WTC11 (cell line): ENCODE measurements at regions not wholly inside any gene's neighbourhood (a gene's known extent, or its start where the extent isn't known, plus 50 kb on each side); places are given as distances from the start of the nearest gene placed in this dataset.

ENCODE experiments used
- ATAC-seq: fragments of 200-7000 bp; cut with Tn5 transposase; 2 replicates; pipeline ENCODE4 v1.10.0; 2021; ENCODE audit warnings: mild to moderate bottlenecking, moderate library complexity
- CTCF ChIA-PET: fragments of 300-600 bp; sonication (Branson Sonifier 250); formaldehyde crosslinking; loops from one replicate; lab custom pipeline; 2021; ENCODE audit warnings: antibody characterized with exemption; lab: Charles Lee
- POLR2A ChIA-PET: fragments of 350-600 bp; sonication (Branson Sonifier 250); formaldehyde crosslinking; loops from one replicate; lab custom pipeline; 2021; ENCODE audit warnings: antibody characterized with exemption; lab: Charles Lee
- DNase-seq: peaks from one replicate; pipeline ENCODE4 v3.0.0; 2021; ENCODE audit warnings: low spot score
- H3K27ac Mint-ChIP-seq: 2 replicates; pipeline ENCODE4 v1.8.0; 2021; ENCODE audit warnings: mixed read lengths
- H3K27me3 Mint-ChIP-seq: 2 replicates; pipeline ENCODE4 v1.8.0; 2021; ENCODE audit warnings: low read depth, mild to moderate bottlenecking, moderate library complexity, mixed read lengths
- H3K36me3 Mint-ChIP-seq: 2 replicates; pipeline ENCODE4 v1.8.0; 2021; ENCODE audit warnings: mixed read lengths
- H3K4me1 Mint-ChIP-seq: 2 replicates; pipeline ENCODE4 v1.8.0; 2022; ENCODE audit warnings: mixed read lengths
- H3K4me3 Mint-ChIP-seq: 2 replicates; pipeline ENCODE4 v1.8.0; 2021; ENCODE audit warnings: mild to moderate bottlenecking, moderate library complexity, mixed read lengths
- H3K9me3 Mint-ChIP-seq: 2 replicates; pipeline ENCODE4 v1.8.0; 2021; ENCODE audit warnings: mixed read lengths
- ELF4 ChIP-seq: sonication (generic); formaldehyde crosslinking; IDR thresholded peaks from 2 replicates; pipeline ENCODE4 v1.8.1; 2022; ENCODE audit warnings: low read depth, mild to moderate bottlenecking, moderate library complexity, missing genetic modification reagents
- ETV6 ChIP-seq: sonication (generic); formaldehyde crosslinking; IDR thresholded peaks from 2 replicates; pipeline ENCODE4 v1.8.1; 2022; ENCODE audit warnings: mild to moderate bottlenecking, missing genetic modification reagents
- FOXP1 ChIP-seq: sonication (generic); formaldehyde crosslinking; IDR thresholded peaks from 2 replicates; pipeline ENCODE4 v1.8.0; 2022; ENCODE audit warnings: missing genetic modification reagents, mild to moderate bottlenecking, moderate library complexity, borderline replicate concordance
- JAZF1 ChIP-seq: fragments of 250-450 bp; sonication (Bioruptor Pico); IDR thresholded peaks from 2 replicates; pipeline ENCODE4 v1.9.0; 2021; ENCODE audit warnings: moderate library complexity, mild to moderate bottlenecking, inconsistent platforms
- KAT7 ChIP-seq: sonication (generic); formaldehyde crosslinking; IDR thresholded peaks from 2 replicates; pipeline ENCODE4 v1.8.1; 2023; ENCODE audit warnings: missing genetic modification reagents, mild to moderate bottlenecking, borderline replicate concordance
- TCF7 ChIP-seq: sonication (generic); formaldehyde crosslinking; IDR thresholded peaks from 2 replicates; pipeline ENCODE4 v1.8.0; 2022; ENCODE audit warnings: mild to moderate bottlenecking, low read depth, missing genetic modification reagents, moderate library complexity
- ZNF138 ChIP-seq: sonication (generic); formaldehyde crosslinking; conservative IDR thresholded peaks from 2 replicates; pipeline ENCODE4 v1.8.1; 2022; ENCODE audit warnings: mild to moderate bottlenecking, moderate library complexity, missing genetic modification reagents
- ZNF219 ChIP-seq: sonication (generic); formaldehyde crosslinking; IDR thresholded peaks from 2 replicates; pipeline ENCODE4 v1.8.0; 2023; ENCODE audit warnings: missing genetic modification reagents, mild to moderate bottlenecking, borderline replicate concordance
- ZNF423 ChIP-seq: fragments of 250-450 bp; sonication (Bioruptor Pico); IDR thresholded peaks from 2 replicates; pipeline ENCODE4 v2.1.2; 2022; ENCODE audit warnings: mild to moderate bottlenecking, moderate library complexity
- ZNF671 ChIP-seq: fragments of 250-450 bp; sonication (Bioruptor Pico); IDR thresholded peaks from 2 replicates; pipeline ENCODE4 v1.8.0; 2021; ENCODE audit warnings: mild to moderate bottlenecking
- TF ChIP-seq, protein P1 (sequence below): sonication (generic); formaldehyde crosslinking; IDR thresholded peaks from 2 replicates; pipeline ENCODE4 v1.8.0; 2022; ENCODE audit warnings: mild to moderate bottlenecking, missing genetic modification reagents
- TF ChIP-seq, protein P2 (sequence below): sonication (generic); formaldehyde crosslinking; IDR thresholded peaks from 2 replicates; pipeline ENCODE4 v1.8.0; 2022; ENCODE audit warnings: mild to moderate bottlenecking, missing genetic modification reagents
- TF ChIP-seq, protein P3 (sequence below): sonication (generic); formaldehyde crosslinking; IDR thresholded peaks from 2 replicates; pipeline ENCODE4 v1.8.1; 2022; ENCODE audit warnings: mild to moderate bottlenecking, moderate library complexity, missing genetic modification reagents
- TF ChIP-seq, protein P4 (sequence below): sonication (generic); formaldehyde crosslinking; IDR thresholded peaks from 2 replicates; pipeline ENCODE4 v1.8.0; 2022; ENCODE audit warnings: missing genetic modification reagents
- TF ChIP-seq, protein P5 (sequence below): sonication (generic); formaldehyde crosslinking; IDR thresholded peaks from 2 replicates; pipeline ENCODE4 v1.8.0; 2022; ENCODE audit warnings: mild to moderate bottlenecking, missing genetic modification reagents
- TF ChIP-seq, protein P6 (sequence below): fragments of 250-450 bp; sonication (Bioruptor Pico); IDR thresholded peaks from 2 replicates; pipeline ENCODE4 v2.1.2; 2022; ENCODE audit warnings: mild to moderate bottlenecking, moderate library complexity
- TF ChIP-seq, protein P7 (sequence below): sonication (generic); formaldehyde crosslinking; IDR thresholded peaks from 2 replicates; pipeline ENCODE4 v1.8.1; 2023; ENCODE audit warnings: mild to moderate bottlenecking, missing genetic modification reagents, moderate library complexity
- TF ChIP-seq, protein P8 (sequence below): fragments of 250-450 bp; sonication (Bioruptor Pico); IDR thresholded peaks from 2 replicates; pipeline ENCODE4 v1.9.0; 2021; ENCODE audit warnings: mild to moderate bottlenecking

DNA sequence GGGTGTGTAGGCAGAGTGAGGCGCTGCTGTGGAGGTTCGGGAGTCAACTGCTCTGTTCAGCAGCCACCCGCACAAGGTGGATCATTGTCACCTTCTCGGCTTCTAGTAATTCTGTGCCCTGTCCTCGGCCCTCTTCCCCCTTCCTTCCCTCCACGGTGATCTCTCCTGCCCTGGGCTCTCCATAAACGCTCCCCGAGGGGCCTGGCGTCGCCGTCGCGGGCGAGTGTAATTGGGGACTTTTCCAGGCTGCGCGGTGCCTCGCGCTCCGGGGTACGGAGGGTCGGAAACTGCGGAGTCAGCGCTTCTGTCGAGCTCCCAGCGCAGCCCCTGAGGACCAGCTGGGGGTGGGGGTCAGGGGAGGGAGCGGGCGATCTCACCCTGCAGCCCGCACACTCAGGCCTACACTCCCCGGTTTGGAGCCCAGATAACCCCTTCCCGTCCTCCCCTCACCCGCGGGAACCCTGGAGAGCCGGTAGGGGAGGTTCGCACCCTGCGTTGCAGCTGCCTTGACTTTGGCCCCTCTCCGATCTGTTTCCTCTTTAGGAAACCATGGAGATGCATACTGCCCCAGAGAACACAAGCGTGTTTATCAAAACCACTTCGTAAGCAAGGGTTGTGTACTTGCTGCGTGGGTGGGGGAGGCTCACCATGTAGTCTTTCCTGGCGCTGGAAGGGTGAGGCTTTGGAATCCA is 188.3 kb upstream of the ZNF618 start:
- DNase-seq (peak; percentile 31), ATAC-seq (peak; percentile 65)
- no peak for TF ChIP-seq ZNF138
- TF ChIP-seq ETV6 = peak; percentile 29; the same call in 1 of the 2 replicates
- TF ChIP-seq TCF7 (CRISPR knock-in tag) = no peak
- TF ChIP-seq, protein P1, sequence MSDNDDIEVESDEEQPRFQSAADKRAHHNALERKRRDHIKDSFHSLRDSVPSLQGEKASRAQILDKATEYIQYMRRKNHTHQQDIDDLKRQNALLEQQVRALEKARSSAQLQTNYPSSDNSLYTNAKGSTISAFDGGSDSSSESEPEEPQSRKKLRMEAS (CRISPR knock-in tag) = peak; percentile 50
- peak; percentile 43; the same call in 1 of the 2 replicates for TF ChIP-seq ZNF423 (CRISPR knock-in tag)
- TF ChIP-seq FOXP1 = 0 out of 2 replicates have a peak, but pooled peaks have one; percentile 60
- TF ChIP-seq, protein P2, sequence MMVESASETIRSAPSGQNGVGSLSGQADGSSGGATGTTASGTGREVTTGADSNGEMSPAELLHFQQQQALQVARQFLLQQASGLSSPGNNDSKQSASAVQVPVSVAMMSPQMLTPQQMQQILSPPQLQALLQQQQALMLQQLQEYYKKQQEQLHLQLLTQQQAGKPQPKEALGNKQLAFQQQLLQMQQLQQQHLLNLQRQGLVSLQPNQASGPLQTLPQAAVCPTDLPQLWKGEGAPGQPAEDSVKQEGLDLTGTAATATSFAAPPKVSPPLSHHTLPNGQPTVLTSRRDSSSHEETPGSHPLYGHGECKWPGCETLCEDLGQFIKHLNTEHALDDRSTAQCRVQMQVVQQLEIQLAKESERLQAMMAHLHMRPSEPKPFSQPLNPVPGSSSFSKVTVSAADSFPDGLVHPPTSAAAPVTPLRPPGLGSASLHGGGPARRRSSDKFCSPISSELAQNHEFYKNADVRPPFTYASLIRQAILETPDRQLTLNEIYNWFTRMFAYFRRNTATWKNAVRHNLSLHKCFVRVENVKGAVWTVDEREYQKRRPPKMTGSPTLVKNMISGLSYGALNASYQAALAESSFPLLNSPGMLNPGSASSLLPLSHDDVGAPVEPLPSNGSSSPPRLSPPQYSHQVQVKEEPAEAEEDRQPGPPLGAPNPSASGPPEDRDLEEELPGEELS = peak; percentile 15; the same call in 1 of the 2 replicates
- TF ChIP-seq, protein P3, sequence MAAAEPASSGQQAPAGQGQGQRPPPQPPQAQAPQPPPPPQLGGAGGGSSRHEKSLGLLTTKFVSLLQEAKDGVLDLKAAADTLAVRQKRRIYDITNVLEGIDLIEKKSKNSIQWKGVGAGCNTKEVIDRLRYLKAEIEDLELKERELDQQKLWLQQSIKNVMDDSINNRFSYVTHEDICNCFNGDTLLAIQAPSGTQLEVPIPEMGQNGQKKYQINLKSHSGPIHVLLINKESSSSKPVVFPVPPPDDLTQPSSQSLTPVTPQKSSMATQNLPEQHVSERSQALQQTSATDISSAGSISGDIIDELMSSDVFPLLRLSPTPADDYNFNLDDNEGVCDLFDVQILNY (CRISPR knock-in tag) = no peak
- TF ChIP-seq, protein P4, sequence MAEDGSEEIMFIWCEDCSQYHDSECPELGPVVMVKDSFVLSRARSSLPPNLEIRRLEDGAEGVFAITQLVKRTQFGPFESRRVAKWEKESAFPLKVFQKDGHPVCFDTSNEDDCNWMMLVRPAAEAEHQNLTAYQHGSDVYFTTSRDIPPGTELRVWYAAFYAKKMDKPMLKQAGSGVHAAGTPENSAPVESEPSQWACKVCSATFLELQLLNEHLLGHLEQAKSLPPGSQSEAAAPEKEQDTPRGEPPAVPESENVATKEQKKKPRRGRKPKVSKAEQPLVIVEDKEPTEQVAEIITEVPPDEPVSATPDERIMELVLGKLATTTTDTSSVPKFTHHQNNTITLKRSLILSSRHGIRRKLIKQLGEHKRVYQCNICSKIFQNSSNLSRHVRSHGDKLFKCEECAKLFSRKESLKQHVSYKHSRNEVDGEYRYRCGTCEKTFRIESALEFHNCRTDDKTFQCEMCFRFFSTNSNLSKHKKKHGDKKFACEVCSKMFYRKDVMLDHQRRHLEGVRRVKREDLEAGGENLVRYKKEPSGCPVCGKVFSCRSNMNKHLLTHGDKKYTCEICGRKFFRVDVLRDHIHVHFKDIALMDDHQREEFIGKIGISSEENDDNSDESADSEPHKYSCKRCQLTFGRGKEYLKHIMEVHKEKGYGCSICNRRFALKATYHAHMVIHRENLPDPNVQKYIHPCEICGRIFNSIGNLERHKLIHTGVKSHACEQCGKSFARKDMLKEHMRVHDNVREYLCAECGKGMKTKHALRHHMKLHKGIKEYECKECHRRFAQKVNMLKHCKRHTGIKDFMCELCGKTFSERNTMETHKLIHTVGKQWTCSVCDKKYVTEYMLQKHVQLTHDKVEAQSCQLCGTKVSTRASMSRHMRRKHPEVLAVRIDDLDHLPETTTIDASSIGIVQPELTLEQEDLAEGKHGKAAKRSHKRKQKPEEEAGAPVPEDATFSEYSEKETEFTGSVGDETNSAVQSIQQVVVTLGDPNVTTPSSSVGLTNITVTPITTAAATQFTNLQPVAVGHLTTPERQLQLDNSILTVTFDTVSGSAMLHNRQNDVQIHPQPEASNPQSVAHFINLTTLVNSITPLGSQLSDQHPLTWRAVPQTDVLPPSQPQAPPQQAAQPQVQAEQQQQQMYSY (CRISPR knock-in tag) = 0 out of 2 replicates have a peak, but pooled peaks have one; percentile 28
- TF ChIP-seq ELF4 (CRISPR knock-in tag) = no peak
- TF ChIP-seq KAT7 (CRISPR knock-in tag) = 0 out of 2 replicates have a peak, but pooled peaks have one; percentile 34
- TF ChIP-seq ZNF219 (CRISPR knock-in tag) = 0 out of 2 replicates have a peak, but pooled peaks have one; percentile 22
- no peak for TF ChIP-seq JAZF1 (CRISPR knock-in tag)
- peak overlapping the region; percentile 69 for H3K4me3 Mint-ChIP-seq
- ChIA-PET POLR2A (no interaction called here), CTCF (no interaction called here)
- H3K27ac Mint-ChIP-seq = no peak overlapping the region
- H3K9me3 Mint-ChIP-seq = no peaks in the 10 kb centered on the region
- peaks cover 8% of the 10 kb centered on the region for H3K4me1 Mint-ChIP-seq
- no peaks in the 10 kb centered on the region for H3K36me3 Mint-ChIP-seq
- H3K27me3 Mint-ChIP-seq = peaks cover 80% of the 10 kb centered on the region

DNA sequence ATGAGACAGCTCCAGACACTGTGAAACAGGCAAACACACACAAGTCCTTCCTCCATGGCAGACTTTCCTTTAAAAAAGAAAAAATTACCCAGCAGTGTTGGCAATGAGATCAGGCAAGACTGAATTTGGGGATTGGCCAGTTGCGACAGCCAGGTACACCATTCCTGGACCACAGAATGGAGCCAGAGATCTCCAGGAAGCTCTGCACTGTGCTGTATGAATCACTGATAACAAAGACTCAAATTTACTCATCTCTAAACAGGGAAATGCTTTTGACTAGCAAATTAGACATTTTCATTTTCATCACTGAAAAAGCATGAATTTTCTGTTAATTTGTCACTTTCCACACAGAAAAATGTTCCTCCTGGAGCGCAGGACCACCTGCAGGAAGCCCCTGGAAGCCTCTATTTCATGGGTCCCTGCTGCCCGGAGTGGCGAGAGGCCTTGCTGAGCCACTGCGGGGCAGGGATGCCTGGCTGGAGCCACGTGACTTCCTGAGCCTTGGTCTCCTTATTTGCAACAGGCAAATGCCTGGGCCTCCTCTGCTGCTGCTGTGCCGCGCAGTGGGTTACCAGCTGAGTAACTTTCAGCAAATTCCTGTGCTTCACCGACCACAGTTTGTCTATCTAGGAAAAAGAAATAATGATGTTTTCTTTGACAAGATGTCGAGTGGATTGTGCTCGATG is 185.9 kb upstream of the ZNF618 start:
- no peak; the same call in 1 of the 2 replicates for ATAC-seq
- peaks cover 8% of the 10 kb centered on the region for H3K4me1 Mint-ChIP-seq
- no peak overlapping the region for H3K4me3 Mint-ChIP-seq
- no peaks in the 10 kb centered on the region for H3K36me3 Mint-ChIP-seq
- no peak for DNase-seq
- TF ChIP-seq ZNF219 (CRISPR knock-in tag) (no peak), ZNF671 (CRISPR knock-in tag) (no peak)
- TF ChIP-seq, protein P5, sequence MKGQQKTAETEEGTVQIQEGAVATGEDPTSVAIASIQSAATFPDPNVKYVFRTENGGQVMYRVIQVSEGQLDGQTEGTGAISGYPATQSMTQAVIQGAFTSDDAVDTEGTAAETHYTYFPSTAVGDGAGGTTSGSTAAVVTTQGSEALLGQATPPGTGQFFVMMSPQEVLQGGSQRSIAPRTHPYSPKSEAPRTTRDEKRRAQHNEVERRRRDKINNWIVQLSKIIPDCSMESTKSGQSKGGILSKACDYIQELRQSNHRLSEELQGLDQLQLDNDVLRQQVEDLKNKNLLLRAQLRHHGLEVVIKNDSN (CRISPR knock-in tag) = peak; percentile 58; the same call in 1 of the 2 replicates
- TF ChIP-seq, protein P6, sequence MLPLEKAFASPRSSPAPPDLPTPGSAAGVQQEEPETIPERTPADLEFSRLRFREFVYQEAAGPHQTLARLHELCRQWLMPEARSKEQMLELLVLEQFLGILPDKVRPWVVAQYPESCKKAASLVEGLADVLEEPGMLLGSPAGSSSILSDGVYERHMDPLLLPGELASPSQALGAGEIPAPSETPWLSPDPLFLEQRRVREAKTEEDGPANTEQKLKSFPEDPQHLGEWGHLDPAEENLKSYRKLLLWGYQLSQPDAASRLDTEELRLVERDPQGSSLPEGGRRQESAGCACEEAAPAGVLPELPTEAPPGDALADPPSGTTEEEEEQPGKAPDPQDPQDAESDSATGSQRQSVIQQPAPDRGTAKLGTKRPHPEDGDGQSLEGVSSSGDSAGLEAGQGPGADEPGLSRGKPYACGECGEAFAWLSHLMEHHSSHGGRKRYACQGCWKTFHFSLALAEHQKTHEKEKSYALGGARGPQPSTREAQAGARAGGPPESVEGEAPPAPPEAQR = no peak
- TF ChIP-seq, protein P7, sequence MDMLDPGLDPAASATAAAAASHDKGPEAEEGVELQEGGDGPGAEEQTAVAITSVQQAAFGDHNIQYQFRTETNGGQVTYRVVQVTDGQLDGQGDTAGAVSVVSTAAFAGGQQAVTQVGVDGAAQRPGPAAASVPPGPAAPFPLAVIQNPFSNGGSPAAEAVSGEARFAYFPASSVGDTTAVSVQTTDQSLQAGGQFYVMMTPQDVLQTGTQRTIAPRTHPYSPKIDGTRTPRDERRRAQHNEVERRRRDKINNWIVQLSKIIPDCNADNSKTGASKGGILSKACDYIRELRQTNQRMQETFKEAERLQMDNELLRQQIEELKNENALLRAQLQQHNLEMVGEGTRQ (CRISPR knock-in tag) = peak; percentile 82
- TF ChIP-seq, protein P8, sequence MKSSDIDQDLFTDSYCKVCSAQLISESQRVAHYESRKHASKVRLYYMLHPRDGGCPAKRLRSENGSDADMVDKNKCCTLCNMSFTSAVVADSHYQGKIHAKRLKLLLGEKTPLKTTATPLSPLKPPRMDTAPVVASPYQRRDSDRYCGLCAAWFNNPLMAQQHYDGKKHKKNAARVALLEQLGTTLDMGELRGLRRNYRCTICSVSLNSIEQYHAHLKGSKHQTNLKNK (CRISPR knock-in tag) = no peak
- H3K9me3 Mint-ChIP-seq = peaks cover 12% of the 10 kb centered on the region
- ChIA-PET CTCF (interaction anchor here (1.4 kb wide), 1 partner anchor 117 kb away, joined by 4 read pairs; no protein-coding TSS in a partner anchor), POLR2A (no interaction called here)
- H3K27ac Mint-ChIP-seq = no peak overlapping the region
- peaks cover 66% of the 10 kb centered on the region for H3K27me3 Mint-ChIP-seq
